Superior temporal gyrus (tissue), 1 donor: ENCODE measurements at regions not wholly inside any gene's neighbourhood (a gene's known extent, or its start where the extent isn't known, plus 50 kb on each side); places are given as distances from the start of the nearest gene placed in this dataset.
"Not testable (repeated sequence)": the region's sequence is repeated elsewhere in the genome, so short reads cannot be mapped to it uniquely, and the experiment has no call there.

Experiments
- DNase-seq: peaks from one replicate; pipeline ENCODE4 v3.0.0-alpha.2; 2016; ENCODE audit errors: extremely low spot score

- no peak for DNase-seq
Observed at GRCh38 chr3:197430934-197431333, 124.8 kb downstream of the BDH1 start.

DNA sequence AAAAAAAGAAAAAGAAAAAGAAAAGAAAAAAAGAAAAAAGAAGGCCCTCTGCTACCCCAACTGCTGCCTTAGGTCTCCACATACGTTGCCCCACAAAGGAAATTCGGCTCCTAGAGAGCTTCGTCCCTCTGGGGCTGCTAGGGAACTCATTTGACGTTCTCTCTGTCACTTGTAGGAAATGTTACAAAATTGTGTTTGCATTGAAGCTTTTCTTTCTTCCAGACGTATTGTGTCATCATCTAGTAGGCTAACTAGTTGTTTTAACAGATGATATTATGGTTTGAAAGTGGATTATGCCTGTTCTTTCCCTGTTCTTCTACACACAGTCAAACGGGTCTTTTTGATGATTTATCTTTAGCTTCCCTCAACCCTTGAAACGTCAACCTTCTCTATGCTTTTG, 125.3 kb downstream of the BDH1 start:
- DNase-seq, result no peak

- DNase-seq, result no peak
Observed at GRCh38 chr3:197428952-197429351, 126.8 kb downstream of the BDH1 start.

DNA sequence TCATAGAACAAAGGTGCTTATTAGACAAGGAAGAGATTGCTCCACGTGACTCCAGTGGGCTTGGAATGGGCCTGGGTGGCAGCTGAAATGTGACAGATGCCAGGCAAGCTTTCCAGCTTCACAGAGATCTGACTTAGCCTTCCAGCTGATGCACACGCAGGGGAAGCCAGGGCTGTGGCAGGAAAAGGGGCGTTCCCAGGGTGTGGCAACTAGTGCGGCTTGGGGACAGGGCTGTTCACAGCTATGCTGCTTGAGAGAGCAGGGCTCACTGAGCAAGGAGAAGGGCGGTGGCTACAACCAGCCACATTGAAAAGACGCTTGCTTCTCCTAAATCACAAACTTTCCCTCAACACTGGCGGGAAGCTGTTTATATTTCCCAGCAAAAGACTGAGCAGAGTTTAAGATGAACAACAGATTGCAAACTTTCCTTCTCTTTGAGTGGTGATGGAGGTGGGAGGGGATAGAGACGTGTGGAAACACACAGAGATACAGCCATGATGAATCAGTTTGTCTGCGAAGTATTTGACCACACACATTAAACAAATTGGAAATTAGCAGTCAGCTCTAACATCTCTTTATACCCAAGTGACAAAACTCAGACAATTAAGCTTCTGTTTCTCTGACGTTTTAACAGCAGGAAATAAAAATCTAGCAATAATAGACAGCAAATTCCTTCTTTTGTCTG, 127.5 kb downstream of the BDH1 start:
- no peak for DNase-seq

GRCh38 chr3:197427021-197427420, 128.6 kb upstream of the DLG1 start:
- no peak for DNase-seq

- DNase-seq, result no peak
Observed at GRCh38 chr3:197426121-197426566, 127.7 kb upstream of the DLG1 start.

- DNase-seq, result no peak
Observed at GRCh38 chr3:197425485-197426120, 127.2 kb upstream of the DLG1 start.

DNA sequence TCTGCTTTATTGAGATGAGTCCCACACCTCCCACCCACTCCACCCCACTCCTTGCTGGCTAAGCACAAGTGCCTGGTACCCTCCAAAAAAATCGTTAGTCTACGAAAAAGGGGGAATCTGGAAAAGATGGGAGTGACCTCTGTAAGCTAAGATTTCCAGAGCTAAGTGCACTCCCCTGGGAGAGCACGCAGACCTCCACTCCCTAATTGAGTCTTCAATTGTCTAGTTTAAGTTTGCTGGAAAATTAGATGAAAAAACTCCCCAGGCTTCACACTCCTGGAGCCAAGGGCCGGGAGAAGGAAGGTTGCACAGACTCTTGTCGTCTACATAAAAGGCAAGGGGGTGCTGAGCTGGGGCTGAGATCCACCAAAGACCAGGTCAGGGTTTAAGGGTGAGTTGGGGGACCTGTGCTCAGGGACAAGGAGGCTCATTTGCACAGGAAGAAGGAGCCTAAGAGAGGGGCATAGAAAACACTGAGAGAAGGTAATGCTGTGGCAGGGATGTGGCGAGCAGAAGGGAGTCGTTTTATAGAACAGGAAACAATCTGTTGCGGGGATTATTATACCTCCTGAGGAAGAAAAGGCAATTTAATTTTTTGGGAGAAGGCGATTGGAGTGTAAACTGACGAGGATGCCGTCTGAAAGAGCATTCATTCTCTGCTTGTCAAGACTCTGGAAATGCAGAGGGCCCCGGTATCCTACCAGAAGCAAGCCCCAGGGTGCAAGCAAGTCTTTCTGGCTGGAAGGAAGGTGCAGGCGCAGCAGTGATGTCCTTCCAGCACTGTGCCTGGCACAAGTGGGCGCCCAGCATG, 126.5 kb upstream of the DLG1 start:
- DNase-seq, result no peak

DNA sequence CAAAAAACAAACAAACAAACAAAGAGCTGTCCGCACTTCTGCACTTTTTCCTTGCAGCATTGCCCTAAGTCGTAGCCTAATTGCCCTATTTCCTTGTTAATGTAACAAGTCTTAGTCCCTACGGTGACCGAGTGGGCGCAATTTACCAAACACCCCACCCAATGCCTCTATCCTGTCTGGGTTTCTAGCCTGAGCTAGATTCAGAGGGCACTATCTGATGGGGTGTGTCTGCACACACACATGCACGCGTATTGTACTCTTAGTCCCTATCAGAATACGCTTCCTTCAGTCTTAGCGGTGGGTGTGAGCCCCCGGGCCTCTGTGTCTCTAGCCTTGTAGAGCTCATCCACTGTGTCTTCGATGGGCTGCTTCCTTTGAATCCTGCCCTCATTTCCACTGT, 125.9 kb upstream of the DLG1 start:
- DNase-seq, result no peak

GRCh38 chr3:197423376-197423775, 125.0 kb upstream of the DLG1 start:
- no peak for DNase-seq

GRCh38 chr3:197422506-197422905, 124.1 kb upstream of the DLG1 start:
- no peak for DNase-seq

- no peak for DNase-seq
Observed at GRCh38 chr3:197421021-197421420, 122.6 kb upstream of the DLG1 start.

DNA sequence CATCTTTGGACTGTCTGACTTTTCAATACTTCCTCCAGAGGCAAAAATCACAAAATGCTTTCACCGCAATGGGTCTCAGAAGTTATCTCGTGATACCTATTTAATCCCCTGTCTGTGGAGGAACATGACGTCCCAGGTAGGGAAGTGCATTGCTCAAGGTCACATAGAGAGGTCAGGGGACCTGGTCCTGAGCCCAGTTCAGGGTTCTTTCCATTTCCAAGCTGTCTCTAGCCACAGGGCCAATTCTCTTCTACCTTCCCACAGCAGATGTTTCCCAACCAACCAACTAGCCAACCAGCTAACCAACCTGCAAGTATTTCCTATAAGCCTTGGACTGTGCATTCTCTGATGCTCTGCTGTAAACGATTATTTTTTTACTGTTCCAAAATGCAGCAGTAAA, 122.2 kb upstream of the DLG1 start:
- no peak for DNase-seq

- DNase-seq, result no peak
Observed at GRCh38 chr3:197420115-197420514, 121.7 kb upstream of the DLG1 start.

GRCh38 chr3:197419696-197420095, 121.3 kb upstream of the DLG1 start:
- no peak for DNase-seq

DNA sequence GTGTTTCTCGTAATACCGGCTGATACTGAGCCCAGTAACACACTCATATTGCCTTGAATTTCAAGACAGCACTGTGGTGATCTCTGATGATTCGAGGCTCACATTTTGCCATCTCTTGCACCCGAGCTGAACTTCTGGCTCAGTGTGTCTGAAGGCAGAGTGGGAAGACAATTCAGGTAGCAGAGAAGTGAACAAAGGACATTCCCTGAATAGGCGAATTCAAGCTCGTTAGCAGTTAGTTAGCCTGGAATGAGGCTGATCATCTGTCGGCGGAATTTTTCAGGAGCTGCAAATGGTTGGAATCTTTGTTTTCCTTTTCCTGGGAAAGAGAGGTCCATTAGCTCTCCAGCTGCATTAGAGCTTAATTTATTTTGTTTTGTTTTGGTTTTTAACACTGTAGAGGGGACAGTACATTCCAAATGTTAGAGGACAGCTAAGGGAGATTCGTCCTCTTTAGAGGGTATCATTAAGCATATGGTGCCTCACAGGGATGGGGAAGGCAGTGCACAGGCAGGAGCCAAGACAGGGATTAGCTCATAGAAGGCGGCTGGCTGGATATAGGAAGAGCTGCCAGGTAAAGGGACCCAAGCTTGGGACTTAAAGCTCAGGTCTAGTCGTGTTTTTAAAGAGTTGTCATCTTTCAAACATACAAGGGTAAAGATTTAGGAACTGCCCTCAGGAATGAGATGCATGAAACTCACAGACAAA, 119.7 kb upstream of the DLG1 start:
- DNase-seq, result no peak

- DNase-seq, result no peak
Observed at GRCh38 chr3:197417441-197417840, 119.0 kb upstream of the DLG1 start.

DNA sequence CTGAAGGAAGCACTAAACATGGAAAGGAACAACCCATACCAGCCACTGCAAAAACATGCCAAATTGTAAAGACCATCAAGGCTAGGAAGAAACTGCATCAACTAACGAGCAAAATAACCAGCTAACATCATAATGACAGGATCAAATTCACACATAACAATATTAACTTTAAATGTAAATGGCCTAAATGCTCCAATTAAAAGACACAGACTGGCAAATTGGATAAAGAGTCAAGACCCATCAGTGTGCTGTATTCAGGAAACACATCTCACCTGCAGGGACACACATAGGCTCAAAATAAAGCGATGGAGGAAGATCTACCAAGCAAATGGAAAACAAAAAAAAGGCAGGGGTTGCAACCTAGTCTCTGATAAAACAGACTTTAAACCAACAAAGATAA, 113.5 kb upstream of the DLG1 start:
- DNase-seq, result not testable (repeated sequence)

DNA sequence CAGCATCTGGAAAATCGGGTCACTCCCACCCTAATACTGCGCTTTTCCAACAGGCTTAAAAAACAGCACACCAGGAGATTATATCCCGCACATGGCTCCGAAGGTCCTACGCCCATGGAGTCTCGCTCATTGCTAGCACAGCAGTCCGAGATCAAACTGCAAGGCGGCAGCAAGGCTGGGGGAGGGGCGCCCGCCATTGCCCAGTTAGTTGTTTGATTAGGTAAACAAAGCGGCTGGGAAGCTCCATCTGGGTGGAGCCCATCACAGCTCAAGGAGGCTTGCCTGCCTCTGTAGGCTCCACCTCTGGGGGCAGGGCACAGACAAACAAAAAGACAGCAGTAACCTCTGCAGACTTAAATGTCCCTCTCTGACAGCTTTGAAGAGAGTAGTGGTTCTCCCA, 111.8 kb upstream of the DLG1 start:
- not testable (repeated sequence) for DNase-seq

- no peak for DNase-seq
Observed at GRCh38 chr3:197408177-197408957, 110.0 kb upstream of the DLG1 start.

GRCh38 chr3:197407526-197407925, 109.1 kb upstream of the DLG1 start:
- DNase-seq, result no peak
